ENCODE measurements at regions not wholly inside any gene's neighbourhood (a gene's known extent, or its start where the extent isn't known, plus 50 kb on each side); places are given as distances from the start of the nearest gene placed in this dataset.

- no peak for DNase-seq
- Histone ChIP-seq H3K79me2 (ENCODE audit: insufficient read depth, low read length) (no peaks in the 10 kb centered on the region), H3K27ac (ENCODE audit: low read length) (no peak overlapping the region), H2AFZ (ENCODE audit: low read depth, low read length) (no peak overlapping the region), H3K36me3 (ENCODE audit: insufficient read depth, low read length) (no peaks in the 10 kb centered on the region), H3K4me1 (ENCODE audit: insufficient read depth, low read length) (no peaks in the 10 kb centered on the region), H3K27me3 (ENCODE audit: insufficient read depth, low read length, poor library complexity) (no peaks in the 10 kb centered on the region), H3K4me2 (ENCODE audit: insufficient read depth, low read length) (no peak overlapping the region), H3K9ac (ENCODE audit: low read depth, low read length) (no peak overlapping the region), H3K4me3 (ENCODE audit: low read depth in 1 of 2, low read length in 2 of 2) (no peak overlapping the region), H3K9me3 (ENCODE audit: insufficient read depth, low read length, severe bottlenecking) (no peaks in the 10 kb centered on the region), H4K20me1 (ENCODE audit: insufficient read depth, low read length) (no peaks in the 10 kb centered on the region)
- no peak for TF ChIP-seq EZH2 (IDR thresholded peaks at IDR 0.05; ENCODE audit: borderline replicate concordance, low read depth, low read length, severe bottlenecking)
- no peak for TF ChIP-seq CTCF (IDR thresholded peaks at IDR 0.05; ENCODE audit: borderline replicate concordance, extremely low read depth, low read length, poor library complexity, severe bottlenecking)
- ATAC-seq (ENCODE audit: insufficient read depth, low read depth) = no peak
These were observed 110.4 kb downstream of the ADCYAP1 start for GRCh38 chr18:1014951-1015624.

DNA sequence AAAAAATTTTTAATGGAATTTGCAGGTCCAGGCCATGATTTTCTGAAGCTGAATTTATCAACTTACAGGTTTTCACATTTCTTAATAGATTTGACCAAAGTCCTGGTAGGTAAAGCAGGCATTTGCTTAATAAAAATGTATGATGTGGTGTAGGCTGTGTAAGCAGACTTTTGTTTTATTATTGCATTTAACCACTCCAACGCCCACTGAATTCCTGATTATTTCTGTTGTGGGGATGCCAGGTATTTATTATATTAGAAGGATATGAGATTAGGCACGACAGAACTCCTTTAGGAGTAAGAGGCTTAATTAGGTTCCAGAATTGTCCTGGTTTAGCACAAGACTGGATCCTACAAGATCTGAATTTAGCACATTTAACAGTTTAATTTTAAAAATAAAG lies 111.1 kb downstream of the ADCYAP1 start:
- Histone ChIP-seq H3K27me3 (ENCODE audit: insufficient read depth, low read length, poor library complexity) (no peaks in the 10 kb centered on the region), H3K36me3 (ENCODE audit: insufficient read depth, low read length) (no peaks in the 10 kb centered on the region), H3K79me2 (ENCODE audit: insufficient read depth, low read length) (no peaks in the 10 kb centered on the region), H3K4me3 (ENCODE audit: low read depth in 1 of 2, low read length in 2 of 2) (no peak overlapping the region), H4K20me1 (ENCODE audit: insufficient read depth, low read length) (no peaks in the 10 kb centered on the region), H3K9ac (ENCODE audit: low read depth, low read length) (no peak overlapping the region), H3K4me1 (ENCODE audit: insufficient read depth, low read length) (no peaks in the 10 kb centered on the region), H3K27ac (ENCODE audit: low read length) (no peak overlapping the region), H3K9me3 (ENCODE audit: insufficient read depth, low read length, severe bottlenecking) (no peaks in the 10 kb centered on the region), H2AFZ (ENCODE audit: low read depth, low read length) (no peak overlapping the region), H3K4me2 (ENCODE audit: insufficient read depth, low read length) (no peak overlapping the region)
- DNase-seq = no peak
- no peak for ATAC-seq (ENCODE audit: insufficient read depth, low read depth)
- TF ChIP-seq CTCF (IDR thresholded peaks at IDR 0.05; ENCODE audit: borderline replicate concordance, extremely low read depth, low read length, poor library complexity, severe bottlenecking) (no peak), EZH2 (IDR thresholded peaks at IDR 0.05; ENCODE audit: borderline replicate concordance, low read depth, low read length, severe bottlenecking) (no peak)

DNA sequence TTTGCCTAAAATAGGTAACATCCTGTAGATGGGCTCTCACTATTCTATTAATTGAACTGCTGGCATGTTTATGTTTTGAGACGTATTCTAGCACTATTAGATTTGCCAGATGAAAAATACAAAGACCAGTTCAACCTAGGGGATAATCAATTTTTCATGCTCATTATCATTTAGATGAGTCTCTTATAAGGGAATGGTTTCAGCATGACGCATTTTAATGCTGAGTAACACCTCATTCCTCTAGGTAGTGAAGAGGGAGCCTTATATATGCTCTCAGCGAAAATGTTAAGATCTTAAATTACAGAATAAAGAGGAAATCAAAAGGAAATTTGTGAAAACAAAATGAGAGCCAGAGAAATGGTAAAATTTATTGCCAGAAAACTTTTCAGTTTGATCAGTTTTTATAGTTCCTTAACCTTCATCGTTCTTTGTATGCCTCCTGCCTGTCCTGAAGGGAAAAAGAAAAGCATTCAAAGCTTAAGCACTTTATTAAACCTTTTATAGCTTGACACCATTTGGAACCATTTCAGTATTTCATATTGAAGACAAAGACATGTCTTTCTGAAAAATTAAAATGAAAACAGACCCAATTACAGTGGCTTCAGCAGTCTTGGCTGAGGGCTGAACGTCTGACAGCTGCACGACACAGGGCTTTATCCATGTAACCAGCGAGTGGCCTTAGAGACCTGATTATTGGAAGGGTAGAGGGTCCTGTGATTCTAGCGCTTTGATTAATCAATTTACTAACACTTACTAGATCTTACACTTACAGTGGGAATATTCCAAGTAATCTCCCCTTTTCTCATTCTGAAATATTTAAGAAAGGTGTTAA lies 112.8 kb downstream of the ADCYAP1 start:
- ATAC-seq (ENCODE audit: insufficient read depth, low read depth) = no peak
- DNase-seq = no peak
- Histone ChIP-seq H3K27me3 (ENCODE audit: insufficient read depth, low read length, poor library complexity) (peaks cover 1% of the 10 kb centered on the region), H3K9me3 (ENCODE audit: insufficient read depth, low read length, severe bottlenecking) (no peaks in the 10 kb centered on the region), H3K4me1 (ENCODE audit: insufficient read depth, low read length) (no peaks in the 10 kb centered on the region), H2AFZ (ENCODE audit: low read depth, low read length) (no peak overlapping the region), H4K20me1 (ENCODE audit: insufficient read depth, low read length) (no peaks in the 10 kb centered on the region), H3K79me2 (ENCODE audit: insufficient read depth, low read length) (no peaks in the 10 kb centered on the region), H3K4me3 (ENCODE audit: low read depth in 1 of 2, low read length in 2 of 2) (no peak overlapping the region), H3K9ac (ENCODE audit: low read depth, low read length) (no peak overlapping the region), H3K36me3 (ENCODE audit: insufficient read depth, low read length) (no peaks in the 10 kb centered on the region), H3K4me2 (ENCODE audit: insufficient read depth, low read length) (no peak overlapping the region), H3K27ac (ENCODE audit: low read length) (no peak overlapping the region)
- TF ChIP-seq CTCF (IDR thresholded peaks at IDR 0.05; ENCODE audit: borderline replicate concordance, extremely low read depth, low read length, poor library complexity, severe bottlenecking) (no peak), EZH2 (IDR thresholded peaks at IDR 0.05; ENCODE audit: borderline replicate concordance, low read depth, low read length, severe bottlenecking) (no peak)

Data from DND-41 (cell line).